ENCODE measurements at regions not wholly inside any gene's neighbourhood (a gene's known extent, or its start where the extent isn't known, plus 50 kb on each side); places are given as distances from the start of the nearest gene placed in this dataset.

DNA sequence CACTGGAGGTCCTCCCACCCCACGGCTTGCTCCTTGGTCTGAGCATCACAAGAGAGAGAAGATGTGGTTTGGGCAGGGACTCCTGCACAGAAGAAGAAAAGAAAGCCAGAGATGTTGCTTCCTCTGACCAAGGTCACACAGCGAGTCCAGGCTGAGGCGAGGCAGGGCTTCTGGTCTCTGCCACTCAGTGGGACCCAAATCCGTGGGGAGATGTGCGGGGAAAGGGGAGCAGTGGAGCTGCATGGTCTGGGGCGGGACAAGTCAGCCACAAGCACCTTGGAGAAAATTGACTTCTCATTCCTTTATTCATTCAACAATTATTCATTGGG lies 150.9 kb downstream of the C9orf50 start:
- DNase-seq, result no peak

DNA sequence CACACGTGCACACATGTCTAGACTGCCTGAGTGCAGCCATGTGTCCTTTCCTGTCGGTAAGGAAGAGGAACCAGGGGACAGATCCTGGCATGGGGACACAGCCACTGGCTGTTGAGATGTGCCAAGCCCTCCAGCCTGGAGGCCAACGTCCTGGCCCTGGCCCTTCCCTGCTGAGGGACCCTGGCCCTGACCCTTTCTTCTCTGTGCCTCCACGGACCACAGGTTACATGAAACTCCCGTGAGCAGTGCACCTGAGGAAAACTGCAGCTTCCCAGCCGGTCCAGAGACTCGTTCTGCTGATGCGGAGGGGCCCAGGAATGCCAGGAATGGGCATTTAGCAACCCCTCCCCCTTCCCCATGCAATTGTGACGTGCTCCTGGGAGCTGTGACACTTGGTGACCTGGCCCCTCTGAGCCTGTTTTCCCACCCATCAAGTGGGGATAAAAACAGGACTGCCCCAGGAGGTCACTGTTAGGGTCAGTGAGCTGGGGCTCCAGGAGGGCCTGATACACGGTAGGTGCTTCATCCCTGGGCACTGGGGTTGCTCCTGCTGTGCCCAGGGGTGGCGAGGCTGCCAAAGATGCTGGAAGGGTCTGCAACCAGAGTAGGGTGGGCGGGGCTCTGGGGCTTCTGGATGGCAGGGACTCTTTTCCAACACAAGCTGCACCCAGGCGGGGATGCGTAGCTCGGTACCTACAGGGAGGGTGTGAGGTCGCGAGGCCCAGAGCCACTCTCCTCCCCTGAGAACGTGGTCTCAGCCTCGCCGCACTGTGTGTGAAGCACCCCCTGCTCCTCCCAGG lies 151.5 kb downstream of the C9orf50 start:
- DNase-seq, result no peak

DNA sequence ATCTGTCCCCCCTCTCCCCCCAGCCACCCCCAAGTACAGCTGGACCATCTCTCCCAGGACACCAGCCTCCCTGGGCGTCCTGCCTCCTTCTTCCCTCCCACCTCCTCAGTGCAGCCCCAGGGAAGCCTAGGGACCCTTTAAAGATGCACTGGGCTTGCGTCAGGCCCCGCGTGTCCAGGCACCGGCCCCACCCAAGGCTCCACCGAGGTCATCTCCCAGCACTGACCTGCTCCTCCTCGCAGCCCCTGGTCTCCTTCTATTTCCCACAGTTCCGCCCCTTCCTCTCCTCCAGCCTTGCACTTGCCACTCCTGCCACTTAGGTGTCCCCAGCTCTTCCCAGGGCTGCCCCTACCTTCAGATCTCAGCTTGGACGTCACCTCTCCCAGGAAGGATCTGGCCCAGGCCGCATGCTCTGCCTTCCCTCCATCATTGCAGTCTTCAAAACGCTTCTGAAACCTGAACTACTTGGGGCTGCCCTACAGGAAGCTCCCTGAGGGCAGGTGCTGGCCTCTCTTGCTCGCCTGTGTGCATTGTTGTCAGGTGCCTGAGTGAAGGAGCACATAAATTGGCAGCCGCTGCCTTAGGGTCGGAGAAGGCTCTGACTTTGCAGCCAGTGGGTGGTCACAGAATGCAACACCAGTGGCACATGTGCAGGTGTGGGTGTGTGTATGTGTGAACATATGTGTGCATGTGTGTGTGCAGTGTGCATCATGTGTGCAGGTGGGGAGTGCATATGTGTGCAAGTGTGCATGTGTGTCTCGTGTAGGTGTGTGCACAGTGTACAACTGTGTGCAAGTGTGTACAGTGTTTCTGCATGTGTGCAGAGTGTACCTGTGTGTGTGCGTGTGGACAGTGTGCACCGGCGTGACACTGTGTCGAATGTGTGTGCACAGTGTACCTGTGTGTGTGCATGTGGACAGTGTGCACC lies 152.9 kb downstream of the C9orf50 start:
- no peak for DNase-seq

DNA sequence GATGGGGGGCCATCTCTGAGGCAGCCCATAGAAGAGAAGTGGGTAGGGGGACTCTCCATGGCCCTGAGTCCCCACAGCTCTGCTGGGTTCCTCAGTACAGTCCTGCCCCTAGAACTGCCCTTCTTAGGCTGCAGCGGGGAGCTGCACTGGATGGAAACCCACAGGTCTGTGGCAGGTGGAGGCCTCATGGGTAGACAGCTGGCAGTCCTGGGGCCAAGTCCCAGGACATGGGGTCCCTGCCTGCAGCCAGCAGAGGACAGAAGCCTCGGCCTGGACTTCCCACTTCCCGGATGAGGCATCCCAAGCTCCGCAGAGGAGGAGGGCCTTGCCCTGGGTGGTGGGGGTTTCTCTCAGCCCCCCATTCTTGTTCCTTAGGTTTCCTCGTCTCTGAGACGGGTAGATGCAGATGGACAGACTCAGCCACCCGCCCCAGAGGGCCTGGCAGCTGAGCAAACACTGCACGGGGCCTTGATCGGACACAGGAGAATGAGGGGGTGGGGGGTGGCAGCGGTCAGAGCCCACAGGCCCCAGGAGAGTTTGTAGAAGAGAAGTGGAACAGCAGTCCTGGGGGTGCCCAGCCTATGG lies 153.8 kb downstream of the C9orf50 start:
- no peak for DNase-seq

DNA sequence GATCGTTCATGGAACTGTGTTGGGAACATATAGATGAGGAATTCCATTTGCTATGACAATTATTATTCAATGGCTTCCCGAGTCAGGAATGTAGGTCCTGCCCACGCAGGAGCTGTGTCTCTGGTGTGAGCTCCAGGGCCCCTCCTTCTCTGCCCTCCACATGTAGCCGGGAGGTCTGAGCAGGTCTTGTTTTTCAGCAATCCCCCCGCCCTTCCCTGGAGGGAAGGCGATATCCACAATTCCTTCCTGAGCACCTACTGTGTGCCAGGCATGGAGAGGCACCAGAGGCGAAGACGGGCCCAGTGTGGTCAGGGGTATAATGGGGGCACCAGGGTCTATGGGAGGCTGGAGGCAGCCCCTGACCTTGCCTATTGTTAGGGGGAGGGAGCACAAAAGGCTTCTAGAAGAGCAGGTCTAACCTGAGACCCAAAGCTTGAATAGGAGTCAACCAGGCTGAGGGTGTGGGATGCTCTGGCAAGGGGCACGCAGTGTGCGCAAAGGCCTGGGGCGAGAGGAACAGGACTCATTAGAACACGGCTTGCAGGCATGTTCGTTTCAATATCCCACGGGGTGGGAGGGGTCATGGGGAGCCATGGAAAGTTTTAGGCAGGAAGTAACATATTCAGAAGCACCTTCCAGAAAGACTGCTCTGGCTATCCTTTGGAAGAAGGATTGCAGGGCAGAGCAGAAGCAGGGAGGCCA lies 154.9 kb downstream of the C9orf50 start:
- no peak for DNase-seq

DNA sequence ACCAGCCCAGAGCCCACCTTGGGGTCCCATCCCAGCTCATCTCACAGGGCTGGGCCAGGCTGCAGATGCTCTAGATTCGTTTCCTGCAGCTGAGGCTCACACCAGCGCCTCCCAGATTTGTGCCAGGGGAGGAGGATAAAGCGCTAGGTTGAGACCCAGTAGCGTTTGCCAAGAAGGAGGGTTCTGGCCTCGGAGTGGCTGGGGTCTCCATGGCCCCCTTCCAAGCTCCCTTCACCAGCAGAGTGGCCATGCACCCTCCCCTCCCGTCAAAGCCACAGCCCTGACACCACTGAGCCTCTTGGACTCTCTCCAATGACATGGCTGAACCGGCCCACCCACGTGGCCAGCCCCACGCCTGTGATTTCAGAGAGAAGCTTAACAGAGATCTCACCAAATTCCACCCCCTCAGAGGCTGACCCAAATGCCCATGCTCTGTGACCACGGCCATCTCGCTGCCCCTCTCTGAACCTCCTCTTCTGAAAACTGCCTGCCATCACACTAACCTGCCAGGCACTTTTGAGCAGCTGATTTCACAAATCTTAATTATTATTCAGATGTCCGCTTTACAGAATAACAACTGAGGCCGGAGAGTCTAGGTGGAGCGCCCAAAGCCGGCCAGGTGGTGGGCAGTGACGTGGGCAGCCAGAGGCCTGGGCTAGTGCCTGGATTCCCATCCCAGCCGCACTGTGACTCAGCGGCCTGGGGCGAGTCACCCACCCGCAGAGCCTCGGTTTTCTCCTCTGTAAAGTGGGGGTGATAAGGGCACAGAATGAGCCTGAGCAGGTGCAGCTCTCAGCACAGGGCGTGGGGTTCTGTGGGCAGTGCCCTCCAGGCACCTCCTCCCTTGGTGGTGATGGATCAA lies 155.7 kb downstream of the C9orf50 start:
- no peak for DNase-seq

DNA sequence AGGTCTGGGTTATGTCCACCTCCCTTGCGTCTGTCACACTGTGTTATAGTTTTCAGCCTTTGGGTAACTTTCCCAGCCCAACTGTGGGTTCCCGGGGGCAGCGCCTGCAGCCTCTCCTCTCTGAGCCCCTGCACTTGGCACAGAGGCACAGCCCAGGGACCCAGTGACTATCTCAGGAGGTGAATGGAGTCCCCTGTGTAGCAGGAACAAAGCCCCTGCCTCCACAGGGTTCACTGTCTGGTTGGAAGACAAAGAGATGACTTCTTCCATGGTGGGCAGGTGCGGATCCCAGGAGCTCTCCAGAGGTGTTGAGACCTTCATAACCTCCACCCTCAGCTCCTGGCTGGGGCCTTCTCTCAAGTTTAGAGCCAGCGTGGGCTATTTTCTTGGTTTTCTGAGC lies 156.9 kb downstream of the C9orf50 start:
- DNase-seq, result no peak

DNA sequence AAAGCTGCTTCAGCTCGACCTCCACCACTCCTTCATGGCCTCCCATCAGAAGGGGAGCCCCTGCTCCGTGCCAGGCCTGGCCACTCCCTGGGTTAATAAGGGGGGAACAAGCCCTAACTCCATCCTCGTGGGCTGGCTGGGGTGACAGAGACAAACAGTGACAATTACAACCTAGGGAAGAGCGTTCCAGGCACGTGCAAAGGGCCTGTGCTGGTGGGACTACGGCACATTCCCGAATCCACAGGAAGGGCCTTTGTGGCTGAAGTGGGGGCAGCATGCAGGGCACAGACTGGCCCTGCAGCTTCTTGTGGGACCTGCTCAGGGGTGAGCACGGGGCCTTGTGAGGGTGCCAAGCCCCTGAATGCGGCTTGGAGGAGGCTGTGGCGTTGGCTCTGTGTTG lies 157.4 kb downstream of the C9orf50 start:
- no peak for DNase-seq

DNA sequence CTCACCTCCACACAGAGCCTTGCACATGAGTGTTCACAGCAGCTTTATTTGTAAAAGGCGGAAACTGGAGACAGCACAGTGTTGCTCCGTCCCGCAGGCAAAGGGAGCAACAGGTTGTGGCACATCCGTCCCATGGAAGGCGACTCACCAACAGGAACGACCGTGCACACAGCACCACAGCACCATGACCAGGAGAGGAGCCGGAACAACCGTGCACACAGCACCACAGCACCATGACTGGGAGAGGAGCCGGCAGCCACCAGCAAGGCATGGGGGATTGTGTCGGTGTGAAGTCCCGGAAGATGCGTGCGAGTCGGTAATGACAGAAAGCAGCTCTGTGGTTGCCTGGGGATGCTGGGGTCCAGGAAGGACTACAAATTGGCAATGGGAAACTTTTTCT lies 158.5 kb downstream of the C9orf50 start:
- DNase-seq, result no peak

DNA sequence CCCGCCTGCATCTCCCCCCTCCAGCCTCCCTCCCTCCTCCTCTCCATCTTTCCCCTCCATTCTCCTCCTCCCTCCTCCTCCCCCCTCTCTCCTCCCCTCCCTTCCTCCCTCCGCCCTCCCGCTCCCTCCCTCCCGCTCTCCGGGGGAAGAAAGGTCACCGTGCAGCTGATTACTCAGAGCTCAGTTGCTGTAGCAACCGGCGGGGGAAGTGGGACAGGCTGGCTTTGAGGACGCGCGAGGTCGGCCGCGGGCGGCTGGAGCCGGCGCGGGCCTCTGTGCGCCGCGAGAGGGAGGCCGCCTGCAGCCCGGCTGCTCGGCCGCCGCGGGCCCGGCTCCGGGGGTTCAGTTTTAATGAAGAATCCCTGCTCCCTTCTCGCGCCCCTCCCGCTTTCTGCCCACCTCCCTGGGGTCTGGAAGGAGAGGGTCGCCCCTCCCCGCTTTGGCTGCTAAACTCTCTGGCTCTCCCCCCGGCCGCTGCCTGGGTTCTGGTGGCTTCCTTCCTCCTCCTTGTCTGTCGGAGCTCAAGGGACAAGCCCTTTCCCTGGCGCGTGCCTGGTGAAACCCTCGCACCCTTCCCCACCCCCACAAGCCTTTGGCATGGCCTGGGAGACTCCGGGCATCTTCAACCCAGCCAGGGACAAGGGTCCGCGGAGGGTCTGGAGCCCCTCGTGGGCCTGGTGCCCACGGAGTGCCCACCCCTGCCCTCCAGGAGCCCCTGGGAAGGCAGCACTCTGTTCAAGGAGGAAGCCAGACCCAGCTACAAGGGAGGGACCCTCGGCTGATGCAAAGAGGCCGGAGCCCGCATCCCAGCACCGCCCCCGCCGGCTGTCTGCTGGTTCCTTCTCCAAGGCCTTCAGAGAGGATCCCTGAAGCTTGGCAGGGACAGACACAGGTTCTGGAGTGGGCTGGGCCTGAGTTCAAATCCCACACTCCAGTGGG lies 160.3 kb downstream of the C9orf50 start:
- peak; percentile 39 for DNase-seq

DNA sequence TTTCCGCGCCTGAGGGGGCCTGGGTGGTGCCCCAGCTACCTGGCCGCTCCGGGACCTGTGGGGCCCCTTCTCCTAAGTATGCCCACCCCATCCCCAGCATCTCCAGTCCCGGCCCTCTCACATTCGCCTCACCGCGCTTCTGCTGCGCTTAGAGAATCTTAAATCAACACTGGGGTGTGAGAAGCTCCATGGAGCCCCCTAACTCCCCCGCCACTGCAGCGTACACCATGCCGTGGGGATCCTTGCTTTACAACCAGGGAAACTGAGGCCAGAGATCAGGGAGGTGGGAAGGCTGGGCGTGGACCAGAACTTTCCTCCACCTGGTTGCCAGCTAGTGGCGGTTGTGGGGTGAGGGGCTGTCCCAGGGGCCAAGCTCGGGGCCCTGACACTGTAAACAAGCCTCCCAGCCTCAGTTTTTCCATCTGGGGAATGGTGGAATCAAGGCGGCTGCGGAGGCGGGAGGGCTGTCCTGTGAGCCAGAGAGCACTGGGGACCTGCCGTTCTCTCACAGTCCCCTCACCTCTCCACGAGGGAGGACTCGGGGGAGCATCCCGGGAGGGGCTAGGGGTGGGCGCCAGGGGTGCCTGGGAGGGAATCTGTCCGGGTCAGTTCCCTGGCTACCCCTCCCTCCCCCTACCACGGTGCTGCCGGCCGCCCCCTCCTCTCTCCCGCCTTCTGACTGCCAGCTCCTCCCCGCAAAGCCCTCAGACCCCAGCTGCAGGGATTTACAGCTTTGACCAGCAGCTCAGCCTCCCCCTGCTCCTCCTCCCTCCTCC lies 161.2 kb downstream of the C9orf50 start:
- no peak for DNase-seq

DNA sequence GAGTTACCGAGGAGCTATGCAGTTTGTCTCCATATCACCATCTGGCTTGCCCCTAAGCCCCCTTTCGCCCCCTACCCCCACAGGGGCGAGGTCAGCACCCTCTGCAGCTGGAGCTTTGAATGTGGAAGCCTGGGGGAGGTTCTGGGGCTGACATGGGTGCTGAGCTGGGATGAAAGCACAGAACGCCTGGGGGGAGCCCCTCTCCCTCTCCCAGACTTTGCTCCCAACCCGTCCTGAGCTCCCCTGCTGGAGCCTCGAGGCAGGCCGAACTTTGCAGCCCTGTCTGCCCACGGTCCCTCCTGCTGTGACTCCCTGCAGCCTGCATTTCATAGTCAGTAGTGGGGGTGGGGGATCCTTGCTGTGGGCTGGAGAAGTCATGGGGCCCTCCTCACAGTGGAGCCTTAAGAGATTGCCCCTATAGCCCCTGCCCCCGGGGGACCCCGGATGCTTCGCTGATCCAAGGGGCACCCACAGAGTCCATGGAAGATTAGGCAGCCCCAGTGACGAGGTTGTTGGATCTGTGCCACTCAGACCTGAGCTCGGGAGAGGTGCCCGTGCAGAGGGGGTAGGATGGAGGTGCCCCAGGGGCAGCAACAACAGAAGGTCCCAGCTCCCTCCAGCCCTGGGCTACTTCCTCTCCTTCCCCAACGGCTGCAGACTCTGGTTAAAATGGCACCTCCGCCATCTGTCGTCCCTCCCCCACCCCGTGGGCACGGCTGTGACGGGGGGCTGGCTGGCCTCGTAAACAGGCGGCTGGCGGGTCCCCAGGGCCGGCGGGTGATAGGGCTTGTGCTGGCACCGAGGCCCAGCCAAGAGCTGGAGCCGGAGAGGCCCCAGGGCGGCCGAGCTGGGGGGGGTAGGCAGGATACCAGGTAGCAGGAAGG lies 162.0 kb downstream of the C9orf50 start:
- DNase-seq, result no peak

DNA sequence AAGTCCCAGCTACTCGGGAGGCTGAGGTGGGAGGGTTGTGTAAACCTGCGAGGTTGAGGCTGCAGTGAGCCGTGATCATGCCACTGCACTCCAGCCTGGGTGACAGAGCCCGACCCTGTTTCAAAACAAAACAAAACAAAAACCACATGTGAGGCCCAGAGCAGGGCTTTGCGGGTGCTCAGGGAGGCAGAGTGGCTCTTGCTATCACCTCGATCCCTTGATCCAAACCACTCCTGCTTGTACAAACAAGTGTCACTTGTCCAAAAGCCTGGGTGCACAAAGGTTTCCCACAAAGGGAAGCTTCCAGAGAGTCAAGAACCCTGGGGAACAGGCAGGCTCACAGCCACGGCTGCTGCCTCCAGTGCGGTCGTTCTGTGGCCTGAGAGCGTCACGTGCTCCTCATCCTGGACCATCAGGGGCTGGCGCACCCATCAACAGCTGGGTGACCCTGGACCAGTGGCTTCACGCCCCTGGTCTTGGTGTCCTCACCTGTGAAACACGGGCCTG lies 162.7 kb downstream of the C9orf50 start:
- DNase-seq, result no peak

DNA sequence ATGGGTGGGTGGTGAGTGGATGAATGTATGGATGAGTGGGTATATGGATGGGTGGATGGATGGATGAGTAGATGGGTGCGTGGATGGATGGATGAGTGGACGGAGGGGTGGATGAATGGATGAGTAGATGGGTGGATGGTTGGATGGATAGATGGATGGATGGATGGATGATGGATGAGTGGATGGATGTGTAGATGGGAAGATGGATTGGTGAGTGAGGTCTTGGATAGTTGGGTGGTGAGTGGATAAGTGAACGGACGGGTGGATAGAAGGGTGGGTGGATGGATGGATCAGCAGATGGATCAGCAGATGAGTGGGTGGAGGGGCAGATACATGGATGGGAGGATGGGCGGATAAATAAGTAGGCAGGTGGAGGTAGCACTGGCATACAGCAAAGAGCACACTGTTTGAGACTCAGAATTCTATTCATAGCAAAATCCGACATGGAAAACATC lies 163.5 kb downstream of the C9orf50 start:
- DNase-seq, result no peak

DNA sequence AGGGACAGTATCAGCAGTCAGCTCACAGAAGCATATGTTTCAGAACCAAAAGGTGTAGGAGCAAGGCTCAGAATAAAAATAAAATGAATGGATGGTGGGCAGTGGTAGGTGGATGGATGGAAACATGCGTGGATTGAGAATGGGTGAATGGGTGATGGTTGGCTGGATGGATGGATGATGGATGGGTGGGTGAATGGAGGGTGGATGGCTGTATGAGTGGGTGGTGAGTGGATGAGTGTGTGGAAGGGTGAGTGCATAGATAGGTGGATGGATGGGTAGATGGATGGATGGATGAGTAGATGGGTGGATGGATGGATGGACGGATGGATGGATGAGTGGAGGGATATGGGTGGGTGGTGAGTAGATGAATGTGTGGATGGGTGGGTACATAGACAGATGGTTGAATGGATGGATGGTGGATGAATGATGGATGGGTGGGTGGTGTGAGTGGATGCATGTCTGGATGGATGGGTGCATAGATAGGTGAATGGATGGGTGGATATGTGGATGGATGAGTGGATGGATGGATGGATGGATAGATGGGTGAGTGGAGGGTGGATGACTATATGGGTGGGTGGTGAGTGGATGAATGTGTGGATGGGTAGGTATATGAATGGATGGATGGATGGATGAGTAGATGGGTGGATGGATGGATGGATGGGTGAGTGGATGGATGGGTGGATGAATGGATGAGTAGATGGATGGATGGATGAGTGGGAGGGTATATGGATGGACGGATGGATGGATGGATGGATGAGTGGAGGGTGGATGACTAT lies 164.2 kb downstream of the C9orf50 start:
- no peak for DNase-seq

DNA sequence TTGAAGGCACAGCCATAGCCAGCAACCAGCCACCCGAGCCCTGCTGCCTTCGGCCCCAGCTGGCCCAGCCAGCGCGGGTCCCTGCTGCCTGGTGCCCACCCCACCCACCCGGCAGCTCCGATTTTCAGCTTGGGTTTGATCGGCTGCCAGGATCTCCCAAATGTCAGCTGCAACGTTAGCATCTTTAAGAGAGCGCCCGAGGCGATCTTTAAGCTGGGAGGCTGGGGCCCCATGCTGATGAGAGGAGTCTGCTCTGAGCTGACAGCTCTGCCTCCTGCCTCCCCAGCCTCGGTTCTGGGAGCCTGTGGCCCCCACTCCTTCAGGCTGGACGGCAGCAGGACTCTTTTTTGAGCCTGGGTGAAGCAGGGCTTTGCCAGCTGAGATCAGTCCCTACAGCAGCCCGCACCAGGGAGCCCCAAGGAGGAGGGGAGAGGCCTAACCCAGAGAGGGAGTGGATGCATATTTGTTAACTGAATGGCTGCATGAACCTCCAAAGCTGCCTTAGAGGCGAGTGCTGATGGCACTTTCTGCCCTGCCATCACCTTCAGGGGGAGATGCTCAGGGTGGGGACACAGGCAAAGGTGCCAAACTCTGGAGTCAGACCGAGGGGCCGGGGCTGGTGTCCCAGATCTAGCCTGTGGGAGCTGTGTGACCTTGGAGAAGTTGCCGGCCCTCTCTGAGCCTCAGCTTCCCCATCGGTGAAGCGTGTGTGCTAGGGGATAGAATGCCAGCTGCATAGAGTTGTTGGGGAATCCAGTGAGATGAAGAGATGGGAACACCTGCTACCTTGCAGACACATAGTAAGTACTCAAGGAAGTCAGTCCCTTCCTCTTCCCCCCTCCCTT lies 165.5 kb downstream of the C9orf50 start:
- DNase-seq, result no peak

DNA sequence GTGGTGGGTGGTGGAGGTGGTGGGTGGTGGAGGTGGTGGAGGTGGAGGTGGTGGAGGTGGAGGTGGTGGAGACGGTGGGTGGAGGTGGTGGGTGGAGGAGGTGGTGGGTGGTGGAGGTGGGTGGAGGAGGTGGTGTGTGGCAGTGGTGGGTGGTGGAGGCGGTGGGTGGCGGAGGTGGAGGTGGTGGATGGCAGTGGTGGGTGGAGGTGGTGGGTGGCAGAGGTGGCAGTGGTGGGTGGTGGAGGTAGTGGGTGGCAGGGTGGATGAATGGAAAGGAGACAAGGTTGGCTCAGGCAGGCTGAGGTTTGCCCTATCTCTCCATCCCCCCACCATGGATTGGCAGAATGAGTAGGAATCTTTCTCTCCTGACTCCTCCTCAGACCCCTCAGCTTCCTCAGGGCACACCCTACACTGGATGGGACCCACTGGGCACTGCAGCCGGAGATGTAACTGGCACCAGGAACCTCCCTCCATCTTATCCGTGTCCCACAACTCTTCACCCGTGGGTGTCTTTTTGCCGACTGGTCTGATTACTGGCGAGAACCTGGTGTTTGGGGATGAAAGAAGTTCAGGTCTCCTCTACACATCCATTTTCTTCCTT lies 166.3 kb downstream of the C9orf50 start:
- no peak for DNase-seq

Measured in GOT3 (cell line).